ENCODE measurements at regions not wholly inside any gene's neighbourhood (a gene's known extent, or its start where the extent isn't known, plus 50 kb on each side); places are given as distances from the start of the nearest gene placed in this dataset.

- POLR2A ChIA-PET, result no interaction called here
- CTCF ChIA-PET, result no interaction called here
- Histone ChIP-seq H3K4me3 (no peak overlapping the region), H3K9me3 (no peaks in the 10 kb centered on the region), H3K27ac (no peak overlapping the region), H3K4me1 (no peaks in the 10 kb centered on the region), H3K4me2 (no peak overlapping the region)
- ATAC-seq, result no peak
- DNase-seq (ENCODE audit: low read depth in 1 of 2, low spot score in 1 of 2), result no peak
- TF ChIP-seq ELK1 (IDR thresholded peaks at IDR 0.05; ENCODE audit: low read depth, low read length), result no peak
- no peak for TF ChIP-seq USF2 (IDR thresholded peaks at IDR 0.05)
- TF ChIP-seq RARB (CRISPR knock-in tag; IDR thresholded peaks at IDR 0.05), result no peak
- TF ChIP-seq TFCP2L1 (CRISPR knock-in tag; IDR thresholded peaks at IDR 0.05), result no peak
- no peak for TF ChIP-seq ZSCAN20 (CRISPR knock-in tag; IDR thresholded peaks at IDR 0.05)
- no peak for TF ChIP-seq SMC3 (IDR thresholded peaks at IDR 0.05)
- no peak for TF ChIP-seq HEYL (CRISPR knock-in tag; IDR thresholded peaks at IDR 0.05)
- no peak for TF ChIP-seq ZC3H11A (IDR thresholded peaks at IDR 0.05)
- no peak for TF ChIP-seq MAX (IDR thresholded peaks at IDR 0.05)
- TF ChIP-seq NR3C1 (IDR thresholded peaks at IDR 0.05), result no peak
- 0% methylated on average over 1 of the region's 2 CpGs for WGBS (ENCODE audit: missing lambda C conversion rate)
- FAIRE-seq, result no peak
Observed at GRCh38 chr3:155239960-155240359, 53.5 kb downstream of the STRIT1 start.

- FAIRE-seq (no peak), DNase-seq (ENCODE audit: low read depth in 1 of 2, low spot score in 1 of 2) (no peak), ATAC-seq (no peak)
- peak; percentile 68 for TF ChIP-seq MAFK (IDR thresholded peaks at IDR 0.05; ENCODE audit: partially characterized antibody)
- TF ChIP-seq CBX8 (IDR thresholded peaks at IDR 0.05), result no peak
- no peak for TF ChIP-seq RFX5 (IDR thresholded peaks at IDR 0.05)
- no peak overlapping the region for H3K4me3 ChIP-seq
- H3K4me1 ChIP-seq, result no peaks in the 10 kb centered on the region
- no peaks in the 10 kb centered on the region for H3K9me3 ChIP-seq
- ChIA-PET POLR2A (no interaction called here), CTCF (no interaction called here)
- no peak overlapping the region for H3K4me2 ChIP-seq
- no peak overlapping the region for H3K27ac ChIP-seq
- 27% methylated on average over 2 of the region's 2 CpGs for WGBS (ENCODE audit: missing lambda C conversion rate)
Observed at GRCh38 chr3:155238845-155239244, 54.6 kb downstream of the STRIT1 start.

- no peaks in the 10 kb centered on the region for H3K9me3 ChIP-seq
- CTCF ChIA-PET, result no interaction called here
- POLR2A ChIA-PET, result no interaction called here
Observed at GRCh38 chr3:155236473-155236872, 57.0 kb downstream of the STRIT1 start.

More at GRCh38 chr3:155236473-155236872, 57.0 kb downstream of the STRIT1 start:
- DNase-seq (ENCODE audit: low read depth in 1 of 2, low spot score in 1 of 2) (no peak), ATAC-seq (no peak), FAIRE-seq (no peak)
- TF ChIP-seq USF2 (IDR thresholded peaks at IDR 0.05) (no peak), HOXA7 (CRISPR knock-in tag; IDR thresholded peaks at IDR 0.05) (no peak), ATOH8 (CRISPR knock-in tag; IDR thresholded peaks at IDR 0.05; ENCODE audit: low read depth) (no peak), SREBF2 (IDR thresholded peaks at IDR 0.05) (no peak), RAD21 (conservative IDR thresholded peaks at IDR 0.05 in 1 of 2, IDR thresholded peaks at IDR 0.05 in 1 of 2) (no peak), NFE2L2 (conservative IDR thresholded peaks at IDR 0.05; ENCODE audit: low read length) (no peak), RCOR1 (IDR thresholded peaks at IDR 0.05; ENCODE audit: low read depth, low read length) (no peak), POLR2AphosphoS2 (conservative IDR thresholded peaks at IDR 0.05; ENCODE audit: low read length) (no peak), JUN (IDR thresholded peaks at IDR 0.05) (no peak), MYC (IDR thresholded peaks at IDR 0.05; ENCODE audit: borderline replicate concordance, low read length) (no peak), FOSB (CRISPR knock-in tag; IDR thresholded peaks at IDR 0.05) (no peak), CHD4 (IDR thresholded peaks at IDR 0.05; ENCODE audit: borderline replicate concordance) (no peak), TP53 (CRISPR knock-in tag; IDR thresholded peaks at IDR 0.05) (no peak), ZSCAN20 (CRISPR knock-in tag; IDR thresholded peaks at IDR 0.05) (no peak), SMC3 (IDR thresholded peaks at IDR 0.05) (no peak), KDM1A (IDR thresholded peaks at IDR 0.05; ENCODE audit: low read depth) (no peak), CEBPB (IDR thresholded peaks at IDR 0.05) (no peak)
- TF ChIP-seq, protein P1, sequence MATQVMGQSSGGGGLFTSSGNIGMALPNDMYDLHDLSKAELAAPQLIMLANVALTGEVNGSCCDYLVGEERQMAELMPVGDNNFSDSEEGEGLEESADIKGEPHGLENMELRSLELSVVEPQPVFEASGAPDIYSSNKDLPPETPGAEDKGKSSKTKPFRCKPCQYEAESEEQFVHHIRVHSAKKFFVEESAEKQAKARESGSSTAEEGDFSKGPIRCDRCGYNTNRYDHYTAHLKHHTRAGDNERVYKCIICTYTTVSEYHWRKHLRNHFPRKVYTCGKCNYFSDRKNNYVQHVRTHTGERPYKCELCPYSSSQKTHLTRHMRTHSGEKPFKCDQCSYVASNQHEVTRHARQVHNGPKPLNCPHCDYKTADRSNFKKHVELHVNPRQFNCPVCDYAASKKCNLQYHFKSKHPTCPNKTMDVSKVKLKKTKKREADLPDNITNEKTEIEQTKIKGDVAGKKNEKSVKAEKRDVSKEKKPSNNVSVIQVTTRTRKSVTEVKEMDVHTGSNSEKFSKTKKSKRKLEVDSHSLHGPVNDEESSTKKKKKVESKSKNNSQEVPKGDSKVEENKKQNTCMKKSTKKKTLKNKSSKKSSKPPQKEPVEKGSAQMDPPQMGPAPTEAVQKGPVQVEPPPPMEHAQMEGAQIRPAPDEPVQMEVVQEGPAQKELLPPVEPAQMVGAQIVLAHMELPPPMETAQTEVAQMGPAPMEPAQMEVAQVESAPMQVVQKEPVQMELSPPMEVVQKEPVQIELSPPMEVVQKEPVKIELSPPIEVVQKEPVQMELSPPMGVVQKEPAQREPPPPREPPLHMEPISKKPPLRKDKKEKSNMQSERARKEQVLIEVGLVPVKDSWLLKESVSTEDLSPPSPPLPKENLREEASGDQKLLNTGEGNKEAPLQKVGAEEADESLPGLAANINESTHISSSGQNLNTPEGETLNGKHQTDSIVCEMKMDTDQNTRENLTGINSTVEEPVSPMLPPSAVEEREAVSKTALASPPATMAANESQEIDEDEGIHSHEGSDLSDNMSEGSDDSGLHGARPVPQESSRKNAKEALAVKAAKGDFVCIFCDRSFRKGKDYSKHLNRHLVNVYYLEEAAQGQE (IDR thresholded peaks at IDR 0.05), result no peak
- no peak overlapping the region for H3K4me2 ChIP-seq
- no peaks in the 10 kb centered on the region; the same call in 2 of the 3 replicates for H3K4me1 ChIP-seq
- no peak overlapping the region for H3K27ac ChIP-seq
- H3K4me3 ChIP-seq, result no peak overlapping the region

All from A549 (cell line).